Cardiac muscle cell (in vitro differentiated cells and primary cell): ENCODE measurements at regions not wholly inside any gene's neighbourhood (a gene's known extent, or its start where the extent isn't known, plus 50 kb on each side); places are given as distances from the start of the nearest gene placed in this dataset.

Experiments
- DNase-seq, 2 donors: peaks; one replicate each; pipeline versions ENCODE4 v3.0.0 to v3.0.0-alpha.2; 2010 to 2017; ENCODE audit warnings: low read depth in 1 of 2, low spot score in 1 of 2
- H3K27ac ChIP-seq: fragments of 200-600 bp; sonication (generic); 2 replicates; pipeline ENCODE4 v1.5.1; 2016
- H3K27me3 ChIP-seq: fragments of 200-600 bp; sonication (generic); 2 replicates; pipeline ENCODE4 v1.6.0; 2016; ENCODE audit warnings: control low read depth
- H3K36me3 ChIP-seq: fragments of 200-600 bp; sonication (generic); 2 replicates; pipeline ENCODE4 v1.5.1; 2016; ENCODE audit warnings: control low read depth
- H3K4me1 ChIP-seq: fragments of 200-600 bp; sonication (generic); 2 replicates; pipeline ENCODE4 v1.8.1; 2017; ENCODE audit warnings: low read depth, mild to moderate bottlenecking, mixed run types
- H3K4me3 ChIP-seq: fragments of 200-600 bp; sonication (generic); 2 replicates; pipeline ENCODE4 v1.5.1; 2016; ENCODE audit warnings: mild to moderate bottlenecking
- H3K9me3 ChIP-seq: fragments of 200-600 bp; sonication (generic); 2 replicates; pipeline ENCODE4 v1.5.1; 2017; ENCODE audit warnings: low read depth, mild to moderate bottlenecking, control low read depth
- TF ChIP-seq, protein P1 (sequence below): IDR thresholded peaks from 2 replicates; pipeline ENCODE4 v1.5.1; 2012; ENCODE audit warnings: low read depth, mild to moderate bottlenecking, low read length

DNA sequence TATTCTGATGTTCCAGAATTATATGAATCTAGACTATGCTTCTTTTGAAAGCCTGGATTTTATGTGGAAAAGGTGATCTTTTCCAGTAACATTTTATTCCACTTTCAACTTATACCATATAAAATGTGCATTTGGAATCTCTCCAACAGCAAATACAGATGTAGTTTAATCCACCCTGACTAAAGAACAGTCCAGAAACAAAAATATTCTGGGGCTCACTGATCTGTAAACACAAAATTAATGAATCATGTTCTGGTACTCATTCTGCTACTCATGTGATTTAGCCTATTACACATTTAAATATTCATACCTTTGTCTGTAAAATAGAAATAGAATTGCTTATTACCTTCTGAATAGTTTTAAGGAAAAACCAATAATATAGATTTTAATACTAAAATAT lies 125.8 kb downstream of the ARRDC3 start:
- H3K4me1 ChIP-seq = no peaks in the 10 kb centered on the region
- no peak overlapping the region for H3K27ac ChIP-seq
- no peaks in the 10 kb centered on the region for H3K9me3 ChIP-seq
- DNase-seq = no peak
- no peak overlapping the region for H3K4me3 ChIP-seq
- no peaks in the 10 kb centered on the region for H3K36me3 ChIP-seq
- TF ChIP-seq, protein P1, sequence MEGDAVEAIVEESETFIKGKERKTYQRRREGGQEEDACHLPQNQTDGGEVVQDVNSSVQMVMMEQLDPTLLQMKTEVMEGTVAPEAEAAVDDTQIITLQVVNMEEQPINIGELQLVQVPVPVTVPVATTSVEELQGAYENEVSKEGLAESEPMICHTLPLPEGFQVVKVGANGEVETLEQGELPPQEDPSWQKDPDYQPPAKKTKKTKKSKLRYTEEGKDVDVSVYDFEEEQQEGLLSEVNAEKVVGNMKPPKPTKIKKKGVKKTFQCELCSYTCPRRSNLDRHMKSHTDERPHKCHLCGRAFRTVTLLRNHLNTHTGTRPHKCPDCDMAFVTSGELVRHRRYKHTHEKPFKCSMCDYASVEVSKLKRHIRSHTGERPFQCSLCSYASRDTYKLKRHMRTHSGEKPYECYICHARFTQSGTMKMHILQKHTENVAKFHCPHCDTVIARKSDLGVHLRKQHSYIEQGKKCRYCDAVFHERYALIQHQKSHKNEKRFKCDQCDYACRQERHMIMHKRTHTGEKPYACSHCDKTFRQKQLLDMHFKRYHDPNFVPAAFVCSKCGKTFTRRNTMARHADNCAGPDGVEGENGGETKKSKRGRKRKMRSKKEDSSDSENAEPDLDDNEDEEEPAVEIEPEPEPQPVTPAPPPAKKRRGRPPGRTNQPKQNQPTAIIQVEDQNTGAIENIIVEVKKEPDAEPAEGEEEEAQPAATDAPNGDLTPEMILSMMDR = no peak
- H3K27me3 ChIP-seq = no peaks in the 10 kb centered on the region

DNA sequence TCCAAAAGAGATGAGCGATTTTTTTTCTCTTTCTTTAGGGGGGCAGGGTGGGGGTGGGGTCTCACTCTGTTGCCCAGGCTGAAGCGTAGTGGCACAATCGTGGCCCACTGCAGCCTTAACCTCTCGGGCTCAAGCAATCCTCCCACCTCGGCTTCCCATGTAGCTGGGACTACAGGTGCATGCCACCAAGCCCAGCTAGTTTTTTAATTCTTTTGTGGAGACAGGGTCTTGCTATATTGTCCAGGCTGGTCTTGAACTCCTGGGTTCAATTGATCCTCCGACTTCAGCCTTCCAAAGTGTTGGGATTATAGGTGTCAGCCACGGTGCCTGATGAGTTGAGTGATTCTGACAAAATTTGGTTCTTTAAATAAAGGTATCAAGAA lies 127.0 kb downstream of the ARRDC3 start:
- TF ChIP-seq, protein P1 = no peak
- no peak for DNase-seq

GRCh38 chr5:91255396-91256141 lies 127.5 kb downstream of the ARRDC3 start:
- H3K27me3 ChIP-seq = no peaks in the 10 kb centered on the region
- no peaks in the 10 kb centered on the region for H3K36me3 ChIP-seq
- DNase-seq = no peak
- no peak overlapping the region for H3K27ac ChIP-seq
- no peaks in the 10 kb centered on the region for H3K4me1 ChIP-seq
- TF ChIP-seq, protein P1 = no peak
- H3K9me3 ChIP-seq = peaks cover 2% of the 10 kb centered on the region
- H3K4me3 ChIP-seq = no peak overlapping the region

More for the DNA sequence above, 127.0 kb downstream of the ARRDC3 start:
- Histone ChIP-seq H3K4me3 (no peak overlapping the region), H3K4me1 (no peaks in the 10 kb centered on the region), H3K9me3 (no peaks in the 10 kb centered on the region), H3K27ac (no peak overlapping the region), H3K27me3 (no peaks in the 10 kb centered on the region), H3K36me3 (no peaks in the 10 kb centered on the region)

DNA sequence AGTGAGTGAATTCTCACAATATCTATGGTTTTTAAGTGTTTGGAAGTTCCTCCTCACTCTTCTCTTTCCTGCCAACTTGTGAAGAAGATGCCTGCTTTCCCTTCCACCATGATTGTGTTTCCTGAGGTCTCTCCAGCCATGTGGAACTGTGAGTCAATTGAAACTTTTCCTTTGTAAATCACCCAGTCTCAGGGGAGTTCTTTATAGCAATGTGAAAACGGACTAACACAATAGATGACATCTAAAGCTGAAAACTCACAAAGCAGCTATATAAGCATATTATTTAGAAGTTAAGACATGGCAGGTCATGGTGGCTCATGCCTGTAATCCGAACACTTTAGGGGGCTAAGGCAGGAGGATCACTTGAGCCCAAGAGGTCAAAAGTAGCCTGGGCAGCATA lies 130.2 kb downstream of the ARRDC3 start:
- H3K36me3 ChIP-seq = no peaks in the 10 kb centered on the region
- no peak overlapping the region for H3K27ac ChIP-seq
- H3K4me3 ChIP-seq = no peak overlapping the region
- H3K9me3 ChIP-seq = peaks cover 3% of the 10 kb centered on the region
- no peak for DNase-seq
- TF ChIP-seq, protein P1 = no peak
- no peaks in the 10 kb centered on the region for H3K4me1 ChIP-seq
- H3K27me3 ChIP-seq = no peaks in the 10 kb centered on the region

DNA sequence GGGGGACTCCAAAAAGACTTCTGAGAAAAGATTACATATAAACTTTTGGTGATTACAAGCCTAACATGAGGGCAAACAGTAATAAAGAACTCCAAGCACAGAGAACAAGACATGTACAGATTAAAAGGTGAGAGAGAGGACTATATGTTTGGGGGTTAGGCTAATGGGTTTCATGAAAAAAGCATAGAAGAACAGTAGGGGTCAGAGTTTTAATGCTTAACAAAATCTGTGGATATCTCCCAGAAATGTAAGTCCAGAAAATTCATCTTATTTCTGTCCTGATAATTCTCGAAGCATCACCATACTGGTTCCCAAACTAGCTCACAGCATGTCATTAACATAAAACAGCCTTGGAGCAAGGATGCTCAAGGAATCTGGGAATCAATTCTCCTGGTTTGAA lies 137.2 kb downstream of the ARRDC3 start:
- no peak overlapping the region for H3K27ac ChIP-seq
- peak in 1 of 2 donors; percentile 32 for DNase-seq
- peaks cover 3% of the 10 kb centered on the region for H3K9me3 ChIP-seq
- no peaks in the 10 kb centered on the region for H3K36me3 ChIP-seq
- no peak overlapping the region for H3K4me3 ChIP-seq
- no peaks in the 10 kb centered on the region for H3K27me3 ChIP-seq
- H3K4me1 ChIP-seq = peaks cover 6% of the 10 kb centered on the region
- TF ChIP-seq, protein P1 = no peak
